MM.1S (cell line): ENCODE measurements at regions not wholly inside any gene's neighbourhood (a gene's known extent, or its start where the extent isn't known, plus 50 kb on each side); places are given as distances from the start of the nearest gene placed in this dataset.

Experiments
- DNase-seq: peaks from one replicate; pipeline ENCODE4 v3.0.0-alpha.2; 2015
- H2AFZ ChIP-seq: fragments of 300-600 bp; sonication (generic); 2 replicates; pipeline ENCODE4 v1.6.0; 2016; ENCODE audit warnings: antibody characterized with exemption, low read length
- H3F3A ChIP-seq: fragments of 300-600 bp; sonication (generic); 2 replicates; pipeline ENCODE4 v1.6.1; 2016; ENCODE audit warnings: mild to moderate bottlenecking, antibody characterized with exemption, low read length, moderate library complexity, mixed read lengths; ENCODE audit not compliant: insufficient read depth
- H3K27ac ChIP-seq: fragments of 300-600 bp; sonication (generic); 2 replicates; pipeline ENCODE4 v1.5.1; 2016; ENCODE audit warnings: mild to moderate bottlenecking, low read length
- H3K27me3 ChIP-seq: fragments of 300-600 bp; sonication (generic); replicated peaks from 2 replicates; pipeline ENCODE4 v1.6.0; 2016; ENCODE audit warnings: low read length; ENCODE audit not compliant: insufficient read depth
- H3K36me3 ChIP-seq: fragments of 300-600 bp; sonication (generic); replicated peaks from 2 replicates; pipeline ENCODE4 v1.6.1; 2016; ENCODE audit warnings: mild to moderate bottlenecking, low read length, mixed read lengths; ENCODE audit not compliant: insufficient read depth
- H3K4me1 ChIP-seq: fragments of 300-600 bp; sonication (generic); 2 replicates; pipeline ENCODE4 v1.6.1; 2016; ENCODE audit warnings: low read length, mixed read lengths
- H3K4me2 ChIP-seq: fragments of 300-600 bp; sonication (generic); 2 replicates; pipeline ENCODE4 v1.6.0; 2016; ENCODE audit warnings: low read depth, low read length
- H3K4me3 ChIP-seq: fragments of 300-600 bp; sonication (generic); 2 replicates; pipeline ENCODE4 v1.5.1; 2016; ENCODE audit warnings: low read length, mixed read lengths
- H3K79me2 ChIP-seq: fragments of 300-600 bp; sonication (generic); 2 replicates; pipeline ENCODE4 v1.6.1; 2016; ENCODE audit warnings: mixed run types, low read length, mixed read lengths
- H3K9ac ChIP-seq: fragments of 300-600 bp; sonication (generic); 2 replicates; pipeline ENCODE4 v1.6.1; 2016; ENCODE audit warnings: low read length, mixed read lengths
- H3K9me2 ChIP-seq: fragments of 300-600 bp; sonication (generic); replicated peaks from 2 replicates; pipeline ENCODE4 v1.6.1; 2016; ENCODE audit warnings: mild to moderate bottlenecking, low read length, mixed read lengths; ENCODE audit not compliant: insufficient read depth
- H3K9me3 ChIP-seq: fragments of 300-600 bp; sonication (generic); replicated peaks from 2 replicates; pipeline ENCODE4 v1.6.1; 2016; ENCODE audit warnings: mild to moderate bottlenecking, low read length, mixed read lengths; ENCODE audit not compliant: insufficient read depth
- H4K20me1 ChIP-seq: fragments of 300-600 bp; sonication (generic); 2 replicates; pipeline ENCODE4 v1.6.1; 2016; ENCODE audit warnings: mild to moderate bottlenecking, low read length, moderate library complexity, mixed read lengths; ENCODE audit not compliant: insufficient read depth
- EZH2 ChIP-seq: fragments of 300-600 bp; sonication (generic); optimal IDR thresholded peaks from 2 replicates; pipeline ENCODE3; 2017; ENCODE audit warnings: low read depth, mild to moderate bottlenecking, antibody characterized with exemption, low read length, mixed read lengths
- EZH2phosphoT487 ChIP-seq: fragments of 300-600 bp; sonication (generic); IDR thresholded peaks from 2 replicates; pipeline ENCODE4 v1.6.1; 2018; ENCODE audit warnings: antibody characterized with exemption, low read length
- TF ChIP-seq, protein P1 (sequence below): fragments of 300-600 bp; sonication (generic); IDR thresholded peaks from 2 replicates; pipeline ENCODE4 v1.5.1; 2016; ENCODE audit warnings: antibody characterized with exemption, low read length, mixed read lengths

DNA sequence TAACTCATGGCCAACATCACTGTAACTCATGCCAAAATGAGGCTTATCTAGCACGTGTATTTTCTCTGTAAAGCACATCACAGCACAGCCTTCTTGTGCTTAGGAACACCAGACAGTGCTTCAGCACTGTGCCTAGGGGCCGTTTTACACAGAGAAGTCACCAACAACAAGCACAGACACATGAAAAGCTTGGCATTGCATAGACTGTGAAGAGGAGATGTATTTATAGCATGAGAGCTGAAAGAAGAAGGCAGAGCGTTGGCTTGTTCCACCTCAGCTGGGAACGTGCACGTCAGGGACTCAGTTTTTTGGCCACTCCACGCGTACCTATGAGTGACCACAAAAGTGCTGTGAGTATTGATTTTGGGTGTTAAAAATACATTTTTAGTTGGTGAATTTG is 116.3 kb upstream of the SFRP2 start:
- H3F3A ChIP-seq = no peaks in the 10 kb centered on the region
- H3K9me2 ChIP-seq = no peaks in the 10 kb centered on the region
- H3K27me3 ChIP-seq = no peaks in the 10 kb centered on the region
- no peak for TF ChIP-seq EZH2phosphoT487
- TF ChIP-seq, protein P1, sequence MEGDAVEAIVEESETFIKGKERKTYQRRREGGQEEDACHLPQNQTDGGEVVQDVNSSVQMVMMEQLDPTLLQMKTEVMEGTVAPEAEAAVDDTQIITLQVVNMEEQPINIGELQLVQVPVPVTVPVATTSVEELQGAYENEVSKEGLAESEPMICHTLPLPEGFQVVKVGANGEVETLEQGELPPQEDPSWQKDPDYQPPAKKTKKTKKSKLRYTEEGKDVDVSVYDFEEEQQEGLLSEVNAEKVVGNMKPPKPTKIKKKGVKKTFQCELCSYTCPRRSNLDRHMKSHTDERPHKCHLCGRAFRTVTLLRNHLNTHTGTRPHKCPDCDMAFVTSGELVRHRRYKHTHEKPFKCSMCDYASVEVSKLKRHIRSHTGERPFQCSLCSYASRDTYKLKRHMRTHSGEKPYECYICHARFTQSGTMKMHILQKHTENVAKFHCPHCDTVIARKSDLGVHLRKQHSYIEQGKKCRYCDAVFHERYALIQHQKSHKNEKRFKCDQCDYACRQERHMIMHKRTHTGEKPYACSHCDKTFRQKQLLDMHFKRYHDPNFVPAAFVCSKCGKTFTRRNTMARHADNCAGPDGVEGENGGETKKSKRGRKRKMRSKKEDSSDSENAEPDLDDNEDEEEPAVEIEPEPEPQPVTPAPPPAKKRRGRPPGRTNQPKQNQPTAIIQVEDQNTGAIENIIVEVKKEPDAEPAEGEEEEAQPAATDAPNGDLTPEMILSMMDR = no peak
- TF ChIP-seq EZH2 = no peak
- no peak overlapping the region for H3K4me2 ChIP-seq
- no peaks in the 10 kb centered on the region for H3K36me3 ChIP-seq
- H4K20me1 ChIP-seq = no peaks in the 10 kb centered on the region
- DNase-seq = no peak
- no peak overlapping the region for H3K9ac ChIP-seq
- no peak overlapping the region for H3K27ac ChIP-seq
- no peaks in the 10 kb centered on the region for H3K4me1 ChIP-seq
- no peaks in the 10 kb centered on the region for H3K9me3 ChIP-seq
- no peak overlapping the region for H2AFZ ChIP-seq
- no peaks in the 10 kb centered on the region for H3K79me2 ChIP-seq
- no peak overlapping the region for H3K4me3 ChIP-seq

DNA sequence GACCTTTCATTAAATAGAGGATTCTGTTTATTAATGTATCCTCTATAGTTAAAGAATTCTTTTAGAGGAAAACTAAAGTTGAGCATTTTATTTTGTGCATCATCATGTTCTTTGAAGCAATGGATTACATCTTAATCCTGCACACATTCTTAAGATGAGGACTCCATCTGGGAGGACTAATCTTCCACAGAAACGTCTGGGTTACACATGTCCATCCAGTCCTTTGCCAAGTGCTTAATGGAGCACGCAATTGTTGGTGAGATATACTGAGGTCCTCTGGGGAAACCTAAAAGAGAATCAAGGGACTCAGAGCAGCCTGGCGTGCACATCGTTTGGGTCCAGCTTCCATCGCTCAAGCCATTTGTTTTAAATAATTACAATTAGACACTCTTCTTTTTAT is 115.1 kb upstream of the SFRP2 start:
- no peaks in the 10 kb centered on the region for H3K36me3 ChIP-seq
- no peaks in the 10 kb centered on the region for H3K4me1 ChIP-seq
- no peaks in the 10 kb centered on the region for H3K79me2 ChIP-seq
- H3K27ac ChIP-seq = no peak overlapping the region
- H3K4me3 ChIP-seq = no peak overlapping the region
- DNase-seq = no peak
- TF ChIP-seq EZH2phosphoT487 (no peak), EZH2 (no peak)
- TF ChIP-seq, protein P1 = no peak
- H2AFZ ChIP-seq = no peak overlapping the region
- no peaks in the 10 kb centered on the region for H3K9me2 ChIP-seq
- no peaks in the 10 kb centered on the region for H3K27me3 ChIP-seq
- no peak overlapping the region for H3K9ac ChIP-seq
- no peaks in the 10 kb centered on the region for H3K9me3 ChIP-seq
- H4K20me1 ChIP-seq = no peaks in the 10 kb centered on the region
- H3F3A ChIP-seq = no peaks in the 10 kb centered on the region
- H3K4me2 ChIP-seq = no peak overlapping the region

DNA sequence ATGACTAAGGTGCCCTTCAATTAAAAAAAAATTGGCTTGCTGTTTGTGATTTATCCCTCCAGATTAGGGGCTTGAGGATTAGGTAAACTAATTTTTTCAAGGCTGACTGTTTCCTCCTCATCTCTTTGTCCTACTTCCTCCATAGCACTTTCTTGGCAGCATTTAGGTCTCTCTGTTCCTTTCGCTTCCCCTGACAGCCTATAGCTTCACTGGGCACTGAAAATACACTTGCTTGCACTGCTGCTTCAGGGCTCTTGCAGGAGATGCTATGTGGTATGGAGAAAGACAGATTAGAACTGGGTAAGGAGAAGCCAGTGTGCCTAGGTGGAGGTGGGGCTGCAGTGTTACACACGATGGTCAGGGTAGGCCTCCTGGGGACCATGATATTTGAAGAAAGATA is 112.3 kb upstream of the SFRP2 start:
- H3F3A ChIP-seq = no peaks in the 10 kb centered on the region
- no peak overlapping the region for H3K4me3 ChIP-seq
- H3K36me3 ChIP-seq = no peaks in the 10 kb centered on the region
- H2AFZ ChIP-seq = no peak overlapping the region
- no peaks in the 10 kb centered on the region for H3K9me2 ChIP-seq
- H3K27me3 ChIP-seq = no peaks in the 10 kb centered on the region
- no peak for DNase-seq
- no peaks in the 10 kb centered on the region for H3K9me3 ChIP-seq
- no peak overlapping the region for H3K27ac ChIP-seq
- no peaks in the 10 kb centered on the region for H3K79me2 ChIP-seq
- H3K4me1 ChIP-seq = no peaks in the 10 kb centered on the region
- no peak overlapping the region for H3K9ac ChIP-seq
- H3K4me2 ChIP-seq = no peak overlapping the region
- no peaks in the 10 kb centered on the region for H4K20me1 ChIP-seq
- TF ChIP-seq EZH2 (no peak), EZH2phosphoT487 (no peak)
- TF ChIP-seq, protein P1 = no peak

DNA sequence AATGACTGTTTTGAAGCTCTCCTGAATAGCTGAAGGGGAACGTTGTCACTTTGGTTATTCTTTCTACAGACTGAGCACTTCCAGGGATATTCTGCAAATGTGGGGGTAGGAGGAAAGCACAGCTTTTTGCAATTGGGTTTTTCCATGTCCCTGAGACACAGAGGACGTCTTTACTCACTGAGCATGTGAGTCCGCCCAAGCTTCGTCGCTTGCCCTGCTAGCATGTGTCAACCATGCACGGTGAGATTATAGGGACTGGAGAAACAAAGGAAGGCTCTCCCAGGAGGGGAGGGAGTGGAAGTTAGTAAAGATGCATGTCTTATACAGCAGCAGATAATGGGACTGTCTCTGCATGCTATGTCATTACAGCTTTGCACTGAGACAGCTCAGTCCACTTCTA is 111.5 kb upstream of the SFRP2 start:
- Histone ChIP-seq H3K9me3 (no peaks in the 10 kb centered on the region), H3K36me3 (no peaks in the 10 kb centered on the region), H3K4me3 (no peak overlapping the region), H3K9me2 (no peaks in the 10 kb centered on the region), H3F3A (no peaks in the 10 kb centered on the region), H3K79me2 (no peaks in the 10 kb centered on the region), H3K4me2 (no peak overlapping the region), H4K20me1 (no peaks in the 10 kb centered on the region), H3K27me3 (no peaks in the 10 kb centered on the region), H2AFZ (no peak overlapping the region), H3K27ac (no peak overlapping the region), H3K4me1 (no peaks in the 10 kb centered on the region), H3K9ac (no peak overlapping the region)
- no peak for DNase-seq
- TF ChIP-seq, protein P1 = no peak
- TF ChIP-seq EZH2phosphoT487 = no peak
- no peak for TF ChIP-seq EZH2
